GM12878 (cell line): ENCODE measurements at regions not wholly inside any gene's neighbourhood (a gene's known extent, or its start where the extent isn't known, plus 50 kb on each side); places are given as distances from the start of the nearest gene placed in this dataset.

Source experiments
- ATAC-seq: fragments of 200-7000 bp; cut with Tn5 transposase; 3 replicates; pipeline ENCODE4 v1.9.1; 2020; ENCODE audit warnings: mild to moderate bottlenecking, moderate library complexity
- BruUV-seq: library from RNA; stranded (reverse); fragments of 400-500 nt; replicated peaks from 2 replicates; lab custom pipeline; 2021; lab: Mats Ljungman, UMichigan
- CTCF ChIA-PET: fragments of 300-600 bp; sonication (Branson Sonifier 250); formaldehyde crosslinking; extraction: SDS; loops from one replicate; lab custom pipeline; 2021; ENCODE audit warnings: inconsistent platforms; lab: Yijun Ruan, JAX
- POLR2A ChIA-PET: fragments of 350-600 bp; formaldehyde crosslinking; extraction: SDS; loops from one replicate; lab custom pipeline; 2021; ENCODE audit warnings: inconsistent platforms; lab: Charles Lee
- RAD21 ChIA-PET: fragments of 300-600 bp; sonication (Branson Sonifier 250); formaldehyde crosslinking; loops from one replicate; lab custom pipeline; 2023; ENCODE audit warnings: antibody characterized with exemption; ENCODE audit not compliant: unreplicated experiment; lab: Charles Lee
- SMC1A ChIA-PET: fragments of 300-600 bp; sonication (Branson Sonifier 250); formaldehyde crosslinking; loops from one replicate; lab custom pipeline; 2023; ENCODE audit not compliant: unreplicated experiment, uncharacterized antibody; lab: Charles Lee
- DNase-seq: peaks from one replicate; pipeline ENCODE4 v3.0.0-alpha.2; 2011; ENCODE audit warnings: low read depth, low spot score
- FAIRE-seq: peaks from 3 replicates; lab custom pipeline; 2011; peaks lifted over from hg19 to GRCh38; lab: Jason Lieb, UNC
- H2AFZ ChIP-seq: 2 replicates; pipeline ENCODE4 v1.6.0; 2011; ENCODE audit warnings: low read depth, low read length, control low read depth; ENCODE audit not compliant: control insufficient read depth
- H3K27ac ChIP-seq: 2 replicates; pipeline ENCODE4 v1.5.1; 2011; ENCODE audit warnings: control low read depth; ENCODE audit not compliant: control insufficient read depth, insufficient read depth
- H3K27me3 ChIP-seq, 2 experiments: replicated peaks in 1 of 2; 2 replicates each; pipeline versions ENCODE4 v1.6.0 to v1.6.1; 2011; ENCODE audit warnings: low read length in 1 of 2; ENCODE audit not compliant: control insufficient read depth in 2 of 2, insufficient read depth in 2 of 2
- H3K36me3 ChIP-seq, 2 experiments: 2 replicates each; pipeline ENCODE4 v1.5.1; 2011; ENCODE audit warnings: low read length in 1 of 2; ENCODE audit not compliant: control insufficient read depth in 2 of 2, insufficient read depth in 2 of 2
- H3K4me1 ChIP-seq: 2 replicates; pipeline ENCODE4 v1.6.1; 2011; ENCODE audit warnings: mild to moderate bottlenecking, low read length, moderate library complexity, mixed read lengths; ENCODE audit not compliant: control insufficient read depth, insufficient read depth
- H3K4me2 ChIP-seq: 2 replicates; pipeline ENCODE4 v1.6.0; 2011; ENCODE audit warnings: control low read depth; ENCODE audit not compliant: control insufficient read depth, insufficient read depth
- H3K4me3 ChIP-seq: fragments of 200-600 bp; sonication (generic); 2 replicates; pipeline ENCODE4 v1.5.1; 2016
- H3K79me2 ChIP-seq: 2 replicates; pipeline ENCODE4 v1.6.0; 2011; ENCODE audit warnings: low read length; ENCODE audit not compliant: control insufficient read depth, insufficient read depth
- H3K9ac ChIP-seq: 2 replicates; pipeline ENCODE4 v1.8.0; 2011; ENCODE audit warnings: low read length, control low read depth, mixed read lengths; ENCODE audit not compliant: control insufficient read depth, insufficient read depth
- H3K9me3 ChIP-seq: replicated peaks from 3 replicates; pipeline ENCODE4 v1.5.1; 2011; ENCODE audit warnings: mild to moderate bottlenecking, low read length; ENCODE audit not compliant: control insufficient read depth, insufficient read depth
- H4K20me1 ChIP-seq: 2 replicates; pipeline ENCODE4 v1.6.0; 2011; ENCODE audit not compliant: control insufficient read depth, insufficient read depth
- BACH1 ChIP-seq: fragments of 450-650 bp; IDR thresholded peaks from 2 replicates; pipeline ENCODE4 v1.6.1; 2017; ENCODE audit warnings: mild to moderate bottlenecking, borderline replicate concordance
- CHD1 ChIP-seq: IDR thresholded peaks from 2 replicates; pipeline ENCODE4 v1.6.1; 2012; ENCODE audit warnings: low read depth, low read length, improper control_type of control experiment
- CREB1 ChIP-seq: IDR thresholded peaks from 2 replicates; pipeline ENCODE4 v1.6.1; 2012; ENCODE audit warnings: low read depth, mild to moderate bottlenecking, inconsistent platforms
- CREM ChIP-seq: IDR thresholded peaks from 2 replicates; pipeline ENCODE4 v1.6.1; 2014; ENCODE audit warnings: antibody characterized with exemption, low read depth
- DPF2 ChIP-seq: fragments of 450-650 bp; IDR thresholded peaks from 2 replicates; pipeline ENCODE4 v1.6.1; 2017; ENCODE audit warnings: mild to moderate bottlenecking
- E2F8 ChIP-seq: fragments of 450-650 bp; IDR thresholded peaks from 2 replicates; pipeline ENCODE4 v1.6.1; 2018; ENCODE audit warnings: mild to moderate bottlenecking, low read depth, moderate library complexity; ENCODE audit not compliant: partially characterized antibody
- EED ChIP-seq: sonication (generic); IDR thresholded peaks from 2 replicates; pipeline ENCODE4 v1.6.1; 2016; ENCODE audit warnings: antibody characterized with exemption, low read depth
- ETV6 ChIP-seq, 2 experiments: fragments of 450-650 bp in 1 of 2; IDR thresholded peaks in 1 of 2; conservative IDR thresholded peaks in 1 of 2; 2 replicates each; pipeline ENCODE4 v1.6.1; 2014; ENCODE audit warnings: antibody characterized with exemption in 1 of 2, borderline replicate concordance in 1 of 2, low read depth in 1 of 2, mild to moderate bottlenecking in 1 of 2, moderate library complexity in 1 of 2
- GABPA ChIP-seq: IDR thresholded peaks from 2 replicates; pipeline ENCODE4 v1.6.1; 2014; ENCODE audit warnings: antibody characterized with exemption, low read depth, mild to moderate bottlenecking, inconsistent platforms
- HDAC2 ChIP-seq: fragments of 200-600 bp; sonication (generic); IDR thresholded peaks from 2 replicates; pipeline ENCODE4 v1.6.1; 2017
- IKZF2 ChIP-seq, 2 experiments: fragments of 450-650 bp; IDR thresholded peaks; 2 replicates each; pipeline ENCODE4 v1.6.1; 2017; ENCODE audit warnings: mild to moderate bottlenecking in 2 of 2, moderate library complexity in 2 of 2
- JUNB ChIP-seq: IDR thresholded peaks from 2 replicates; pipeline ENCODE4 v1.6.1; 2016; ENCODE audit warnings: antibody characterized with exemption, mild to moderate bottlenecking
- MAX ChIP-seq: IDR thresholded peaks from 2 replicates; pipeline ENCODE4 v1.6.1; 2012; ENCODE audit warnings: low read depth, low read length, improper control_type of control experiment
- MYC ChIP-seq: IDR thresholded peaks from 2 replicates; pipeline ENCODE4 v1.6.1; 2011; ENCODE audit warnings: mild to moderate bottlenecking, low read length, moderate library complexity, inconsistent platforms; ENCODE audit not compliant: insufficient read depth, insufficient replicate concordance, insufficient read length, severe bottlenecking
- POLR2AphosphoS2 ChIP-seq: IDR thresholded peaks from 2 replicates; pipeline ENCODE4 v1.6.1; 2011; ENCODE audit warnings: low read depth, mild to moderate bottlenecking, low read length, improper control_type of control experiment, moderate library complexity
- RAD21 ChIP-seq: IDR thresholded peaks from 2 replicates; pipeline ENCODE4 v1.6.1; 2011; ENCODE audit warnings: mild to moderate bottlenecking, low read depth, low read length, moderate library complexity; ENCODE audit not compliant: insufficient read depth
- RELA ChIP-seq: fragments of 450-650 bp; IDR thresholded peaks from 2 replicates; pipeline ENCODE4 v1.8.0; 2014; ENCODE audit warnings: borderline replicate concordance; ENCODE audit not compliant: partially characterized antibody
- SMC3 ChIP-seq: IDR thresholded peaks from 2 replicates; pipeline ENCODE4 v1.6.1; 2011; ENCODE audit warnings: low read length, improper control_type of control experiment, borderline replicate concordance
- ZNF274 ChIP-seq: IDR thresholded peaks from one replicate; pipeline ENCODE4 v1.8.0; 2011; ENCODE audit not compliant: insufficient read length, insufficient read depth
- WGBS: methylation state at CpG from one replicate; pipeline ENCODE4 v1.1.6; 2016; ENCODE audit warnings: low lambda C conversion rate; ENCODE audit not compliant: insufficient replicate concordance, insufficient coverage; ENCODE audit errors: missing lambda C conversion rate; 5-methylcytosine and 5-hydroxymethylcytosine counted together
- in situ Hi-C: fragments of 300-500 bp; cut with MboI; formaldehyde crosslinking; loops from 9 replicates; pipeline ENCODE4 v1.14.3; 2018; ENCODE audit warnings: mixed read lengths
- intact Hi-C: fragments of 100-400 bp; cut with micrococcal nuclease; formaldehyde crosslinking; loops from one replicate; pipeline ENCODE4 v1.14.2; 2022; ENCODE audit not compliant: unreplicated experiment
- TF ChIP-seq, protein P1 (sequence below): IDR thresholded peaks from 2 replicates; pipeline ENCODE4 v1.6.1; 2011; ENCODE audit warnings: low read depth, mild to moderate bottlenecking, low read length, moderate library complexity, borderline replicate concordance; ENCODE audit errors: extremely low read depth

DNA sequence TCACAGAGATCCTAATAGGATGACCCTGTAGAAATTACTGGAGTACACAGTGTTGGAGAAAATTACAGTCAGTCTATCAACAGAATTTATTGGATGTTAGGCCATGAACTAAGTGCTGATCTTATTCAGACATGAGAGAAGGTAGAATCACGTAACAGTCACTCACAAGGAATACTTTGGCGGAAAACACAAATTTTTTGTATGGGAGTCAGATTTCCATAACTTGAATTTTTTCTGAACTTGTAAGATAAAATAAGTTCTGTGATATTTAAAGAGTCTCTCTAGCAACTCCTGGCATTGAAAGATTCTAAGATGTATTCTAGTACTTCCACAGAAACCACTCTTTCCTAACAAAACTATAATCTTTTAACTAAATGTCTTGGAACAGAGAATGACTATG lies 178.8 kb upstream of the MME start:
- no peak for ATAC-seq
- POLR2A ChIA-PET: no interaction called here
- intact Hi-C loops: no loop called here
- CTCF ChIA-PET: no interaction called here
- BruUV-seq: no TSS peak
- no peak overlapping the region for H3K4me3 ChIP-seq
- no peak overlapping the region for H3K27ac ChIP-seq
- H3K9ac ChIP-seq: no peak overlapping the region
- in situ Hi-C loops: no loop called here
- DNase-seq: no peak
- no peaks in the 10 kb centered on the region for H3K27me3 ChIP-seq
- SMC1A ChIA-PET: no interaction called here
- H3K4me2 ChIP-seq: no peak overlapping the region
- RAD21 ChIA-PET: no interaction called here
- FAIRE-seq: no peak
- H4K20me1 ChIP-seq: no peaks in the 10 kb centered on the region
- H2AFZ ChIP-seq: no peak overlapping the region
- no peaks in the 10 kb centered on the region for H3K4me1 ChIP-seq
- no peaks in the 10 kb centered on the region for H3K79me2 ChIP-seq
- no peaks in the 10 kb centered on the region for H3K36me3 ChIP-seq
- 17% methylated on average over 2 of the region's 2 CpGs for WGBS
- H3K9me3 ChIP-seq: no peaks in the 10 kb centered on the region
- no peak for TF ChIP-seq CREB1
- TF ChIP-seq MAX: no peak
- TF ChIP-seq, protein P1, sequence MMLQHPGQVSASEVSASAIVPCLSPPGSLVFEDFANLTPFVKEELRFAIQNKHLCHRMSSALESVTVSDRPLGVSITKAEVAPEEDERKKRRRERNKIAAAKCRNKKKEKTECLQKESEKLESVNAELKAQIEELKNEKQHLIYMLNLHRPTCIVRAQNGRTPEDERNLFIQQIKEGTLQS: no peak
- TF ChIP-seq E2F8: no peak
- no peak for TF ChIP-seq IKZF2 (IDR thresholded peaks at IDR 0.05)
- TF ChIP-seq JUNB: no peak
- no peak for TF ChIP-seq CHD1
- no peak for TF ChIP-seq CREM
- no peak for TF ChIP-seq DPF2
- TF ChIP-seq HDAC2: no peak
- TF ChIP-seq RELA: no peak
- no peak for TF ChIP-seq MYC
- no peak for TF ChIP-seq GABPA
- TF ChIP-seq RAD21: no peak
- no peak for TF ChIP-seq BACH1
- no peak for TF ChIP-seq ZNF274
- TF ChIP-seq ETV6 (conservative IDR thresholded peaks at IDR 0.05 in 1 of 2, IDR thresholded peaks at IDR 0.05 in 1 of 2; ENCODE audit: borderline replicate concordance in 1 of 2, low read depth in 1 of 2): no peak
- no peak for TF ChIP-seq POLR2AphosphoS2
- no peak for TF ChIP-seq SMC3
- no peak for TF ChIP-seq EED
- TF ChIP-seq, all 136 proteins: peak for 0
